22Rv1 (cell line): ENCODE measurements at regions not wholly inside any gene's neighbourhood (a gene's known extent, or its start where the extent isn't known, plus 50 kb on each side); places are given as distances from the start of the nearest gene placed in this dataset.

Source experiments
- H3K27ac ChIP-seq: fragments of 450-650 bp; 2 replicates; pipeline ENCODE4 v1.5.1; 2017
- CTCF ChIP-seq: fragments of 450-650 bp; IDR thresholded peaks from 2 replicates; pipeline ENCODE4 v1.5.1; 2017; ENCODE audit warnings: mild to moderate bottlenecking
- ZFX ChIP-seq: fragments of 450-650 bp; IDR thresholded peaks from 2 replicates; pipeline ENCODE4 v1.6.1; 2017; ENCODE audit warnings: antibody characterized with exemption, borderline replicate concordance

DNA sequence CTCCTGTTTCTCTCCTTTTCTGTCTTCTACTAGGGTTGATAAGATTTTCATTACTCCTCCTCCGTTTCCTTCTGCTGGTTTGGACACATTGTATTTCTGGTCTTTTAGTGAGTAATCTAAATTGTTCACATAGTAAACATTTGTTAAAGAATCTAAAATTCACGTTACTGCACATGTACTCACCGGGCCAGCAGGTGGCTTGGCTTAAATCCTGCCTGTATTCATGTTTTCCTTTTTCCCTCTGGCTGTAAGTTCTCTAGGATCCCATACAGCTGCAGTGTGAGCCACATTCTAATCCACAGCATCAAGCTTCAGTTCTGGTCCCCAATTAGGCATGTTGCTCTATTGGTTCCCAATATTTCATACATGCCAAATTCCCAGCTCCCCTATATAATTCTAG, 958.3 kb downstream of the ADGRL2 start:
- H3K27ac ChIP-seq, result no peak overlapping the region
- no peak for TF ChIP-seq CTCF
- TF ChIP-seq ZFX, result no peak

DNA sequence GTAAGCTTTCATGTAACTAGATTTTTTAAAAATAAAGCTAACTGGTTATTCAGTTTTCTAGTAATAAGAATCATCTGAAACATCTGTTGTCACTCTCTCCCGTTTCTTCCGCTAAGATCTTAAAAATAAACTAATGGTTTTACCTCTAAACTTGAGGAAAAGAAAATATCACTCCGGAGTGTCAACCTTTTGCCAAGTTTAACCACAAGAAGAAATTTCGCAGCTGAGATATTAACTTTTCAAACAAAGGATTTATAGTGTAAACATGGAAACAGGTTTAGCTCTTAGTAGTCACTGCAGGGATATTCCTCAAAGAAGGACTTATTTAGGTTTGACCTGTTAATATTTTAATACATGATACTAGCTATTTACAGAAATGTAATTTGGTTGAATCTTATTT, 954.9 kb downstream of the ADGRL2 start:
- no peak for TF ChIP-seq CTCF
- TF ChIP-seq ZFX, result no peak
- no peak overlapping the region for H3K27ac ChIP-seq

GRCh38 chr1:82755191-82755590, 954.5 kb downstream of the ADGRL2 start:
- H3K27ac ChIP-seq, result no peak overlapping the region
- TF ChIP-seq CTCF, result no peak
- no peak for TF ChIP-seq ZFX

- H3K27ac ChIP-seq, result no peak overlapping the region
- TF ChIP-seq CTCF (no peak), ZFX (no peak)
Measured at GRCh38 chr1:82752046-82752445, 951.3 kb downstream of the ADGRL2 start.

DNA sequence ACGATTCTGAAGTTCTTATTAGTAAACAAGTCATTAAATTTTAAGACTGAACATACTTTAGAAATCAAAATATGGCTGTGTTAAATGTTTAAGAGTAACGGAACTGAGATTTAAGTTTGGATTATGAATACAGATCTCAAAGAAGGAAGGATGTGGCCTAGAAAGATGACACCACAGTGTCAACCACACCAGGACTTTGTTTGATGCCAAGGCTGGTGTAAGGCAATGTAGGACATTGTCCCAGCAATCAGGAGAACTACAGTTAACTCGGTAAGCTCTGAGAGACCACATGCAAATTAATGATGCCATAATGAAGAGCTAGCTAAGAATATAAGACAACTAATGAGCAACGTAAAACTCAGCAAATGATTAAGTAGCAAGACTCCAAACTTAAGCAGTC, 932.9 kb downstream of the ADGRL2 start:
- no peak for TF ChIP-seq CTCF
- TF ChIP-seq ZFX, result no peak
- no peak overlapping the region for H3K27ac ChIP-seq

DNA sequence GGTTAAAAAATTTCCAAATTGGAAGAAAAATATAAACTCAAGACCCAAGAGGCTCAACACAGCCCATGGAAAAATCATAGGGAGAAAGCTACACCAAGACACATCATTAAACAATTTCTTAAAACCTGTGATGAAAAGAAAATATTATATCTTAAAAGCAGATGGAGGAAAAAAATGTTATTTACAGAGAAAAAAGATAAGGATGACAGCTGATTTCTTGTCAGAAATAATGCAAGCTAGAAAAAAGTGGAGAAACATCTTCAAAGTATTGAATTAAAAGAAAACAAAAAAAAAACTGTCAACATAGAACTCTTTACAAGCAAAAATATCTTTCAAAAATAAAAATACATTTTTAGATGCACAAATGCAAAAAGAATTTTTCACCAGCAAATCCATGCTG, 930.5 kb downstream of the ADGRL2 start:
- TF ChIP-seq CTCF, result no peak
- no peak for TF ChIP-seq ZFX
- no peak overlapping the region for H3K27ac ChIP-seq

DNA sequence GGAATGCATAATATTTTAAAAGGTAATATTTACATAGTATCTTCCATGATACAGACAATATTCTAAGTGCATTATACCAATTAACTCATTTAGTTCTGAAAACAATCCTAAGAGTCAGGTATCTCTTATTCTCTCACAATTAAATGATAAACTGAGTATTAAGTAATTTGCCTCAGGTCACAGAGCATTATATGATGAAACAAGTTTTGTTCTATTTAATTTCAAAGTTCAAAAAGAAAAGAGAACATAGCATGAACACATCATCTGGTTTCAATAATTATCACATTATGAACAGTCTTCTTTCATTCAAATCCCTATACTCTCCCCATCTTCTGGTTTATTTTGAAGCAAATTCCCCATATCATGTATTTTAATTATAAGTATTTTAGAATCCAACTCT, 927.5 kb downstream of the ADGRL2 start:
- no peak overlapping the region for H3K27ac ChIP-seq
- TF ChIP-seq CTCF, result no peak
- no peak for TF ChIP-seq ZFX
